IPS-20b (cell line): ENCODE measurements at regions not wholly inside any gene's neighbourhood (a gene's known extent, or its start where the extent isn't known, plus 50 kb on each side); places are given as distances from the start of the nearest gene placed in this dataset.
A peak's percentile ranks its signal among the peaks of the same experiment; 100 is the strongest.

Experiments used
- H3K27ac ChIP-seq: one replicate; pipeline ENCODE4 v1.5.1; 2013; ENCODE audit warnings: low read length
- H3K27me3 ChIP-seq: 2 replicates; pipeline ENCODE4 v1.6.1; 2013; ENCODE audit warnings: mild to moderate bottlenecking, low read length, inconsistent platforms; ENCODE audit not compliant: insufficient read depth
- H3K36me3 ChIP-seq: 2 replicates; pipeline ENCODE4 v1.6.1; 2013; ENCODE audit warnings: low read depth, mild to moderate bottlenecking, inconsistent platforms, low read length, moderate library complexity; ENCODE audit not compliant: insufficient read depth
- H3K4me1 ChIP-seq: 2 replicates; pipeline ENCODE4 v1.6.1; 2013; ENCODE audit warnings: mild to moderate bottlenecking, control low read depth, inconsistent platforms, low read length, moderate library complexity; ENCODE audit not compliant: insufficient read depth
- H3K4me3 ChIP-seq: 2 replicates; pipeline ENCODE4 v1.5.1; 2013; ENCODE audit warnings: mild to moderate bottlenecking, low read length, inconsistent platforms
- H3K9ac ChIP-seq: 2 replicates; pipeline ENCODE4 v1.6.1; 2013; ENCODE audit warnings: low read depth, mild to moderate bottlenecking, inconsistent platforms, low read length, moderate library complexity
- H3K9me3 ChIP-seq: 2 replicates; pipeline ENCODE4 v1.6.1; 2013; ENCODE audit warnings: mild to moderate bottlenecking, low read depth, low read length, inconsistent platforms; ENCODE audit not compliant: insufficient read depth

GRCh38 chr11:15710580-15711275, 596.0 kb downstream of the INSC start:
- no peak overlapping the region for H3K9ac ChIP-seq
- H3K4me1 ChIP-seq, result peaks cover 18% of the 10 kb centered on the region; the same call in 1 of the 2 replicates
- peak overlapping the region; percentile 13; the same call in 1 of the 2 replicates for H3K4me3 ChIP-seq
- H3K36me3 ChIP-seq, result no peaks in the 10 kb centered on the region
- peaks cover 30% of the 10 kb centered on the region; the same call in 1 of the 2 replicates for H3K27me3 ChIP-seq
- H3K9me3 ChIP-seq, result no peaks in the 10 kb centered on the region
- H3K27ac ChIP-seq, result no peak overlapping the region

GRCh38 chr11:15711311-15711710, 596.6 kb downstream of the INSC start:
- Histone ChIP-seq H3K27ac (no peak overlapping the region), H3K4me3 (peak overlapping the region; percentile 37; the same call in 1 of the 2 replicates), H3K9ac (no peak overlapping the region), H3K4me1 (peaks cover 18% of the 10 kb centered on the region; the same call in 1 of the 2 replicates), H3K9me3 (no peaks in the 10 kb centered on the region), H3K36me3 (no peaks in the 10 kb centered on the region), H3K27me3 (peaks cover 30% of the 10 kb centered on the region; the same call in 1 of the 2 replicates)

DNA sequence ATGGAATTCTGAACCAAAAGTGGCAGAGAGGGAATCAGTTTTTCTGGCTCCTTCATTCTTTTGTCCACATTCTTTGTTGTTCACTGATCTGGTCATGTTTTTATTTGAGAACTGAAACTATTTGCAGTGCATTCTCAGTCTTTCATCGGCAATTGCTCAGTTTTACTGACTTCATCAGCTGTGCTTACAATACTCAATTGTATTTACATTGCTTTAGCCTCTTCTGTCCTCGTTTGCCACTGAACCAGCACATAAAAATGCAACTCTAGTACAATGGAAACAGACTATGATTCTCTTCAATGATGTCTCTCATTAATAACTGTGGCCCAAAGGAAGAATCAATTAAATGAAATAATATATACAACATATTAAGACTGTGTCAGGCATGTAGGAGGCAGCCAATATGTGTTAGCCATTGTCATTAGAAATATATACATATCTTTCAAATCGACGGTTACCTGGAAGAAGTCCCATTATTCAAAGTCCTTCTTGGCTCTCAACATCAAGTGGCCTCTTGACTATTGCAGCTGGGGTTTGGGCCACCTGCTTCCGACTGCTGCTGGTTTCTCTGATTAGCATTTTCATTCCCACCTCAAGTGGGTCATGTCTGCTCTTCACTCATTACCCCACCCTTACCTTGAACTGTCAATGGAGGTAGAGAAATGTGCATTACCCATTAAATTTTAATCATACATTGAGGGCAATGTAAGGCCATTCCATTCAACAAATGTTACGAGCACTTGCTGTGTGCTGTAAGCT, 600.1 kb downstream of the INSC start:
- H3K27me3 ChIP-seq, result peaks cover 18% of the 10 kb centered on the region; the same call in 1 of the 2 replicates
- H3K27ac ChIP-seq, result no peak overlapping the region
- peaks cover 18% of the 10 kb centered on the region; the same call in 1 of the 2 replicates for H3K4me1 ChIP-seq
- no peak overlapping the region for H3K9ac ChIP-seq
- H3K9me3 ChIP-seq, result no peaks in the 10 kb centered on the region
- H3K36me3 ChIP-seq, result no peaks in the 10 kb centered on the region
- no peak overlapping the region for H3K4me3 ChIP-seq

DNA sequence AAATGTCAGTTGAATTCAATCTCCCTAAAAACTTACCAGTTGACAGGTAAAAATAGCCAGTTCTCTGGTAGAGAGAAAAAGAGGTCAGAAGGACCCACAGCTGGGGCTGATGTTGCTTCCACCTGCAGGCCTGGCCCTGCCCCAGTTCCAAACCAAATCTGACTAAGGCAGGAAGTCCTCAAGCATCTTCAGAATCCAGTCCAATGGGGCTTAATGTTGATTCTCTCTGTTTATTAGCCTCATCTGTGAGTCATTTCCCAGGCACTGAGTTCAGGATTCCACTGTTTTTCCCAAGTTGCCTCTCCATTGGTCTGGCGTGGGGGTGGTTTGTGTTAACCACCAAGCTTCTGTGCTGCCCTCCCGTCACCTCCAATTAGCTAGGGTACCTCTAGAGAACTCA, 601.8 kb downstream of the INSC start:
- no peak overlapping the region for H3K4me3 ChIP-seq
- H3K36me3 ChIP-seq, result no peaks in the 10 kb centered on the region
- no peak overlapping the region for H3K27ac ChIP-seq
- H3K9me3 ChIP-seq, result no peaks in the 10 kb centered on the region
- H3K27me3 ChIP-seq, result peaks cover 4% of the 10 kb centered on the region; the same call in 1 of the 2 replicates
- H3K9ac ChIP-seq, result no peak overlapping the region
- peaks cover 4% of the 10 kb centered on the region; the same call in 1 of the 2 replicates for H3K4me1 ChIP-seq

- Histone ChIP-seq H3K9ac (no peak overlapping the region), H3K27ac (no peak overlapping the region), H3K4me1 (no peaks in the 10 kb centered on the region), H3K36me3 (no peaks in the 10 kb centered on the region), H3K27me3 (no peaks in the 10 kb centered on the region), H3K4me3 (no peak overlapping the region), H3K9me3 (peaks cover 5% of the 10 kb centered on the region)
These were observed 605.7 kb downstream of the INSC start for GRCh38 chr11:15720460-15720859.

GRCh38 chr11:15723966-15724365, 609.2 kb downstream of the INSC start:
- H3K4me1 ChIP-seq, result no peaks in the 10 kb centered on the region
- no peaks in the 10 kb centered on the region for H3K27me3 ChIP-seq
- no peak overlapping the region for H3K27ac ChIP-seq
- H3K9me3 ChIP-seq, result peaks cover 5% of the 10 kb centered on the region
- no peak overlapping the region for H3K9ac ChIP-seq
- no peak overlapping the region for H3K4me3 ChIP-seq
- no peaks in the 10 kb centered on the region for H3K36me3 ChIP-seq

DNA sequence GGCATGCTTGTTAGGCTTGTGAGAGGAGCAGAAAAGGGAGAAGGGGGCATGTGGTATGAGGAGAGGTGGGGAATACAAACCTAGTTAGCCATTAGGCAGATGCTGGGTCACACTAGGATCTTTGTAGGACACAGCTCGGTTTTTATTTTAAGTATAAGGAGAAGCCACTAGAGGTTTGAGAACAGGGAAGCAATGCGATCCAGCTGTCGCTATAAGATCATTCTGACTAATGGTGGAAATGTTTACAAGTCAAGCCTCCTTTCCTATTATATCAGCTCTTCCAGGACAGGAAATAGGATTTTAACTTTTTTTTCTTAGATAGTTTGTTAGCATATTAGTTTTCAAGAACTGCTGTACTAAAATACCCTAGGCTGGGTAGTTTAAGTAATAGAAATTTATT, 609.9 kb downstream of the INSC start:
- Histone ChIP-seq H3K36me3 (no peaks in the 10 kb centered on the region), H3K4me1 (no peaks in the 10 kb centered on the region), H3K27ac (no peak overlapping the region), H3K27me3 (no peaks in the 10 kb centered on the region), H3K9ac (no peak overlapping the region), H3K4me3 (no peak overlapping the region), H3K9me3 (peaks cover 5% of the 10 kb centered on the region)

DNA sequence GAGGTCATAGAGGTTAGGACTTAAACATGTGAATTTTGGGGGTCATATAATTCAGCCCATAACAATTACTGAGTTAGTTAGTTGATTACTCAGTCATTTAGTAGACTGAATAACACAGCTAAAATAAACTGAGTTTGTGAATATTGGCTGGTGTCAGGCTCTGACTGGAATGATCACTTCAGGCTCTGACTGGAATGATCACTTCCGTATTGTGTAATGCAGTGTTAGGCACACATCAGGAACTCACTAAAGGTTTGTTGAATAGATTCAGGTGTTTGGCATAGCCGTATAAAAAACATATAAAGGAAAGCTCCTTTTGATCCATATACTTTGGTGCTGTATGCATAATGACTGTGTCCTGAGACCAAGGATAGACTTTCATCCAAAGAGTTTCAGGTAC, 610.5 kb downstream of the INSC start:
- no peak overlapping the region for H3K27ac ChIP-seq
- H3K9me3 ChIP-seq, result peaks cover 5% of the 10 kb centered on the region
- H3K4me1 ChIP-seq, result no peaks in the 10 kb centered on the region
- no peak overlapping the region for H3K4me3 ChIP-seq
- no peaks in the 10 kb centered on the region for H3K36me3 ChIP-seq
- H3K9ac ChIP-seq, result no peak overlapping the region
- no peaks in the 10 kb centered on the region for H3K27me3 ChIP-seq

GRCh38 chr11:15726221-15726746, 611.6 kb downstream of the INSC start:
- H3K9me3 ChIP-seq, result peaks cover 5% of the 10 kb centered on the region
- H3K27ac ChIP-seq, result no peak overlapping the region
- H3K36me3 ChIP-seq, result no peaks in the 10 kb centered on the region
- no peaks in the 10 kb centered on the region for H3K27me3 ChIP-seq
- H3K4me3 ChIP-seq, result no peak overlapping the region
- H3K9ac ChIP-seq, result no peak overlapping the region
- 0 out of 2 replicates have a peak, but pooled peaks cover 2% of the 10 kb centered on the region for H3K4me1 ChIP-seq

DNA sequence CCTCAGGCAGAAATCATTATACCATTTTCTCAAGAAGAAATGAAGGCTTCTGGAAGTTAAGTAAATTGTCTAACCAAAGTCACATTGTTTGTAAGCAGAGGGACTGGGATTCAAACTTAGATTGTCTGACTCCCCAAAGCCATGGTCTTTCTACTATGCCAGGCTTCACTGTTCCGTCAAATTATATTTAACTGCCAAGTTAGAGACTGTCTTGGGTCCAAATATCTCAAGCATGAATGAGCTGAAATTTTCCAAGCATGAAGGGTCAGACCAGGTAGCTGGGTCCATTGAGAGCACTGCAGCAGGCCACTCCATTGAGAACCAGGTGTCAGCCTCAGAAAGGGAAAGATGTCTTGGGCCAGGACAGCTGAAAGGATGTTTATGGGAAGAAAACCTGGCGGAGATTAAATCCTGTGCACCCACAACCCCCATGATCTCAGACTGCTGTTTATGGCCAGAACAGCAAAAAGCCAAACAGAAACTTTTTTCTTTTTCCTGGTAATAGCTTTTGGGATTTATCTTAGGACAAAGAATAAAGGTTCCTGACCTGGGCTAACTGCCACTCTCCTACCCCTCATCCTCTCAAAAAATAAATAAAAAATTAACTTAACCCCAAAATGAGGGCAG, 612.3 kb downstream of the INSC start:
- Histone ChIP-seq H3K36me3 (no peaks in the 10 kb centered on the region), H3K27me3 (no peaks in the 10 kb centered on the region), H3K9ac (no peak overlapping the region), H3K9me3 (peaks cover 1% of the 10 kb centered on the region), H3K4me1 (0 out of 2 replicates have a peak, but pooled peaks cover 2% of the 10 kb centered on the region), H3K27ac (no peak overlapping the region), H3K4me3 (no peak overlapping the region)

GRCh38 chr11:15727520-15727914, 612.8 kb downstream of the INSC start:
- Histone ChIP-seq H3K4me3 (no peak overlapping the region), H3K27ac (no peak overlapping the region), H3K36me3 (no peaks in the 10 kb centered on the region), H3K9ac (no peak overlapping the region), H3K9me3 (no peaks in the 10 kb centered on the region), H3K27me3 (no peaks in the 10 kb centered on the region), H3K4me1 (0 out of 2 replicates have a peak, but pooled peaks cover 2% of the 10 kb centered on the region)
